DMS114 treated with DMSO at 0.1 percent for 48 hours (cell line): ENCODE measurements at regions not wholly inside any gene's neighbourhood (a gene's known extent, or its start where the extent isn't known, plus 50 kb on each side); places are given as distances from the start of the nearest gene placed in this dataset.
"Not testable (repeated sequence)": the region's sequence is repeated elsewhere in the genome, so short reads cannot be mapped to it uniquely, and the experiment has no call there.

ENCODE experiments used
- DNase-seq: peaks from one replicate; lab custom pipeline; 2025; ENCODE audit not compliant: unreplicated experiment; lab: John Stamatoyannopoulos, UW

DNA sequence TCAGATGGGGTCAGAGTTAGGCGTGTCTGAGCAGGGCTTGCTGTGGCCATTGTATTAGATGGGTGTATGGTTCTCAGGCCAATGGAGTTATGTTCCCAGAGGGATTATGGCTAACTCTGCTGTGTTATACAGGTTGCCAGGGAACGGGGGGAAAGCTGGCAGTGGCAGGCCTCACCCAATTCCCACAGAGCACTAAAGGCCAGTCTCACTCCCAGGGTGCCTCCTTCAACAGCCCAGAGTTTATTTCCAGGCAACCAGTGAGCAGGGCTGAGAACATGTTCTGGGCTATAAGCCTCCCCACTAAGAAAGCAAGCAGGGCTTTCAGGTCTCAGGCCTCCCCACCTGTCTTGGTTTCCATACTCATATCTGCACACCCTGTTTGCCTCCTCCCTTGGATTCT is 597.9 kb downstream of the ZNF608 start:
- DNase-seq, result no peak

DNA sequence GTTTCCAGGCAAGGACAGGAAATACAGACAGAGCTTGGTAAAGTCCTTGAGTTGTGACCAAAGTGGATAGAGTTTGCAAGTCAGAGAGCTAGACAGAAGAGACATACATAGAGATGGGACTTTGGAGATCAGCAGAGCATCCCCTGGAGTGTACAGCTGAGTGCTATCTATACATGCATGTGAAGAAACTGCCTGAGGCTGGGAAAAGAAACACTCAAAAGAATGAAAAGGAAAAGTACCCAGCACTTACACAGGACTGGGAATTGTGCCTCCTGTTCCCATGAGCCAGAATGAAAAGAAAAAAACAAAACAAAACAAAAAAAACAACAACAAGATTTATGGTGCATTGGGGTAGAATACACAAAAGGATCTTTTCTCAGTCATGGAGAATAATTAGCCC is 606.4 kb downstream of the ZNF608 start:
- no peak for DNase-seq

- no peak for DNase-seq
Observed at GRCh38 chr5:124139477-124139876, 607.0 kb downstream of the ZNF608 start.

DNA sequence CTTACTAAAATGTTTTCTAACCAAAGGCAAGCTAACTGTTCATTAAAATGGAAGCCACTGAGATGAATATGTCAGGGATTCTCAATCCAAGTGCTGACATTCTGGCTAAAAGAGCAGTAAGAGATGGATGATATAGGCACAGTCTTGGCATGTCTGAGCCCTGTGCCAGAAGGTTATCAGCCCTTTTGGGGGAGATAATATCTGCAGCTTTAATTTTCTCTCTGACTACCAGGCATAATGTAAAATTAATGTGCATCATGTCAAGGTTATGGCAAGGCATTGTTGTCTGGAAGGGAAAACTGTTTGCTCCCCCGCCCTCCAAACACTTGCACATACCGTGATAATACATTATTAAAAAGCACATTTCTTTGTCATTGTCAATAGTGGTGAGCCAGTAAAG is 609.8 kb downstream of the ZNF608 start:
- no peak for DNase-seq

- no peak for DNase-seq
Observed at GRCh38 chr5:124134941-124135340, 611.5 kb downstream of the ZNF608 start.

GRCh38 chr5:124133406-124133805 is 613.0 kb downstream of the ZNF608 start:
- no peak for DNase-seq

DNA sequence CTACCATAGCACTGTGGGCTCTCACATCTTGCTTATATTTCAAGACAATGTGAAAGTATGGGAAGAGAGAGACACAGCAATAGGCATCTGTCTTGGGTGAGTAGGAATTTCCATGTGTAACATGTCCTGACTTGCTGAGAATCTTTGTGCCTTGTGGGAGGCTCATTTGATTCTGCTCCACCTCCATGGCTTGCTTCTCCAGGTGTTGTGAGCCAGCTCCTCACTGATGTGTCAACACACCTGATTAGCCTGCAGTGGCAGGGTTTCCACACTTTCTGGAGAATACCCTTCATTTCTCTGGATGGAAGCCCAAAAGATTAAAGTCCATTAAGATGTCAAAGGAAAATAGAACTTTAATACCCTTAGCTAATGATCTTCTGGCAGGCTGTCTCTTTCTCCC is 613.6 kb downstream of the ZNF608 start:
- DNase-seq, result no peak

GRCh38 chr5:124131466-124131865 is 615.0 kb downstream of the ZNF608 start:
- no peak for DNase-seq

- no peak for DNase-seq
Observed at GRCh38 chr5:124130816-124131215, 615.6 kb downstream of the ZNF608 start.

DNA sequence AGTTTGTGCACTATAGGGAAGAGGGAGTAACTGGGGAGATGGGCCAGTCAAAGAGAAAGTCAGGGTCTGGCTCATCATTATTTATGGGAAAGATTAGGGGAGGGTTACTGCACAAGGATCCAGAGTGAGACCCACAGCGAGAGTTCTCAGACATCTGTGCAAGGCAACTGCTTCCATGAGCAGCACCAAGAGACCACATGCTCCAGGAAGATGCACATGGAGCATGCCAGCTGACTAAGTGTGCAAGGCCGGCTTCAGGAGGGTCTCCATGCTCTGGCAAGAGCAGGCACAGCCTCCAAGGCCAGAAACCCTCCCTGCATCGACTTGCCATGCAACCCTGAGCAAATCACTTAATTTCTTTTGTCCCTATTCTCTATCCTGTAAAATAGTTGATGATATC is 616.9 kb downstream of the CSNK1G3 start:
- DNase-seq, result no peak

GRCh38 chr5:124126504-124127217 is 614.7 kb downstream of the CSNK1G3 start:
- no peak for DNase-seq

DNA sequence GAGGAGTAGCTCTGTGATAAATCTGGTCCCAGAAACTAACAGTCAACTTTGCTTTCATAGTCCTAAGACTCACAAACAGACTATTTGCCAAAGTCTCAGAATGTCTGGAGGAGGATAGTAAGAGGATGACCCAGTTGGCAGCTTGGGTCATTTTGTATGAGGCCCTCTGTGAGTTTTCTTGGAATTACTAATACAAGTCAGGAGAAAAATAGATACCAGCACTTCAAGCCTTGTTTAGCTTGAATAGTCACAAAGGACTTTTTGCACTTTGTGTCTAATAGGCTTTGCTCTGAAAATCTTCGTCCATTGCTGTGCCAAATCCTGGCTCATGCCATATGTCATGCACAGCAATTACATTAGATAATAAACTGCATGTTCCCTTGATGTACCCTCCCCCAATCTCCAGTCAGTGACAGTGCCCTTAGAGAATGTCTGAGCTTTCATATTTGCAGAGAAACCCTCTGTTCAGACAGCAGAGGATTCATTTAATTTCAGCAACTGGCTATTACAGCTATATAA is 612.8 kb downstream of the CSNK1G3 start:
- DNase-seq, result no peak

GRCh38 chr5:124121198-124121597 is 609.2 kb downstream of the CSNK1G3 start:
- DNase-seq, result no peak

DNA sequence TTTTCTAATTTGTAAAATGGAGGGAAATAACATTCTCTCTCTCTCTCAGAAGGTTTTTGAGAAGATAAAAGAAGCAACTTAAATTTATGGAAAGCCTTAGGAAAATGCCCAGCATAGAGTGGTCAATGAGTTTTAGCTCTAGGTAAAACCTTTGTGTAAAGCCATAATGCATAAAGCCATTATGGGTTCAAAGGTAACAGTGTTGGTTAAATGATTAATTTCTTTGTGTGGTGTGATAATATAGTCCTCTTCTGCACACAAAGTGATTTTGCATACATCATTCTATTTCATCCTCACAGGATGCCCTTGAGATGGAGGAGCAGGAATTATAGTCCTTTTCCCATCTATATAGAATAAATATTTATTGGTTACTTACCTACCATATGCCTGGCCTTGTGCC is 602.9 kb downstream of the CSNK1G3 start:
- DNase-seq, result no peak

- DNase-seq, result no peak
Observed at GRCh38 chr5:124111886-124112285, 599.9 kb downstream of the CSNK1G3 start.

GRCh38 chr5:124110942-124111341 is 599.0 kb downstream of the CSNK1G3 start:
- DNase-seq, result no peak

DNA sequence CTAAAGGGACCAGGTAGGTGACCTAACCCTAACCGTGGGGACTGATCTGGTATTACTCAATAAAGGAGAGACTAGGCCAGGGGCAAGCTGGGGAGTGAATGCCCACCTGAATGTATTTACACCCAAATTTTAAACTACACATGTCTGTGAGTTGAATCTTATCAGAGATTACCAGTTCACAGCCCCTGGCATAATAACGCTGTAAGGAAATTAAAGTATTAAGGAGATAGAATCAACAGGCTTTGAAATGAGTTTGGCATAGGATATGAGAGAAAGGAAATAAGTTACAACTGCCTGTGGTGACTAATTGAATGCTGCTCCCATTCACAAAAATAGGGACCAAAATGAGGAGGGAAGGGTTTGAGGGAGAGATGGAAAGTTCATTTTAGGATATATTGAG is 593.3 kb downstream of the CSNK1G3 start:
- no peak for DNase-seq

DNA sequence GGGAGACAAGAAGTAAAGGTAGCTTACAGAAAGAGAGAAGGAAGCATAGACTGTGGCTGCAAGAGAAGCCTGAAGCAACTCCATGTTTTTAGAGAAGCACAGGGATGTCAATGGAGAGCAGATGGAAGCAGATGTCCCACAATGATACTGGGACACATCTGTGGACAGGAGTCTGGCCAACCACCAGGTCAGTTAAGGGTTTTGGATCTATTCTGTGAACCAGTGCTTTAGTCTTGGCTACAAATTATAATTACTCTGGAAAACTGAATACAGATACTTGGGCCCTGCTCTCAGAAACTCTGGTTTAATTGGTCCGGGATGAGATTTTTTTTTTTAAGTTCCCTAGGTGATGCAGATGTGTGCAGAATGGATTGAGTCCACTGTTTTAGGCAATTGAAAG is 592.8 kb downstream of the CSNK1G3 start:
- no peak for DNase-seq

DNA sequence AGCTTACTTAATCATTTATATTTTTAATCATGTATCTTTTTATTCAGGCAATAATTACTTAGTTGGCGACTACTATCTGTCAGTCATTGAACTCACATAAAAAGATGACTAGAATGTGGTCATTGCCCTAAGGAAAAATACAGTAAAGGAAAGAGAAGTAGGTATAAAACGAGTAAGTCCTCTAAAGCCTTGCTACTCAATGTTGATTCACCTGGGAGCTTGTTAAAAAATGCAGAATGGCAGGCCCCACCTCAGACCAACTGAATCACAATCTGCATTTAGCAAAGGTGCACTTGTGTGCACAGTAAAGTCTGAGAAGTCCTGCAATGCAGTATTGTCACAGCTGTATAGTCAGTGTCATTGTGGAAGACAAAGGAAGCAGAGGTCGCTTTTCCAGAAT is 592.4 kb downstream of the CSNK1G3 start:
- DNase-seq, result no peak

- DNase-seq, result no peak
Observed at GRCh38 chr5:124103671-124104070, 591.7 kb downstream of the CSNK1G3 start.

- DNase-seq, result not testable (repeated sequence)
Observed at GRCh38 chr5:124103056-124103455, 591.1 kb downstream of the CSNK1G3 start.

- no peak for DNase-seq
Observed at GRCh38 chr5:124102486-124102885, 590.5 kb downstream of the CSNK1G3 start.

GRCh38 chr5:124093658-124094057 is 581.7 kb downstream of the CSNK1G3 start:
- no peak for DNase-seq
